Left ventricle myocardium superior (tissue), 1 donor: ENCODE measurements at regions not wholly inside any gene's neighbourhood (a gene's known extent, or its start where the extent isn't known, plus 50 kb on each side); places are given as distances from the start of the nearest gene placed in this dataset.
A peak's percentile ranks its signal among the peaks of the same experiment; 100 is the strongest.

Source experiments
- ATAC-seq: fragments of 200-7000 bp; cut with Tn5 transposase; one replicate; pipeline ENCODE4 v1.9.1; 2020; ENCODE audit warnings: mild to moderate bottlenecking, moderate library complexity
- DNase-seq: peaks from one replicate; pipeline ENCODE4 v3.0.0-alpha.2; 2020
- intact Hi-C: fragments of 100-400 bp; cut with micrococcal nuclease; formaldehyde crosslinking; loops from one replicate; pipeline ENCODE4 v1.11.0; 2022
- donor health status: DM: no; HTN: yes; CAD: no; lungs with severe emphysema.

DNA sequence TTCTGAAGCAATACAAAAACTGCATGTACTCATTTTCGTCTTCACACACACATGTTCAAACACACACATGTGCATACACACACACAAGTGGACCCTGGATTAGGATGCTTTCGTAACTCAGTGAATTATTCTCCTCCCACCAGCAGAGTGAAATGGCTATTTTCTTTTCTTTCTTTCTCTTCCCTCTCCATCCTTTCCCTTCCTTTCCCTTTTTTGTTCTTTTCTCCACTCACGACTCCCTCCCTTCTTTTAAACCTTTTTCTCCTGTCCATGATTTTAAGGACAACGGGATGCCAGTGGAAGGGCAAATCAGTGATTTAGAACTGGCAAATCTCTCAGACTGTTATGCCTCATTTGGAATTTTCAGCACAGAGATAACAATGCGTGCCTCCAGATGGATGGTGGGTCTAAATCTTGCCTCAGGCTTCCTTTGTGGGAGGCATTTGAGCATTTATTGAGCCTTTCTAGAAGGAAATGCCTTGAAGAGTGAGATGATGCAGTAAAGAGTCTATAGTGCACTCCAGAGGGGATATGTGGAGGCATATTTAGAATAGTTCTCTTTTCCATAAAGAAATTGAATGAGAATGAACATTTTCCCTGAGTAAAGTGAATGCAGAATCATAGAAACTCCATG is 130.4 kb upstream of the SLC7A14 start:
- DNase-seq (no peak), ATAC-seq (no peak)
- intact Hi-C loops, result no loop called here

DNA sequence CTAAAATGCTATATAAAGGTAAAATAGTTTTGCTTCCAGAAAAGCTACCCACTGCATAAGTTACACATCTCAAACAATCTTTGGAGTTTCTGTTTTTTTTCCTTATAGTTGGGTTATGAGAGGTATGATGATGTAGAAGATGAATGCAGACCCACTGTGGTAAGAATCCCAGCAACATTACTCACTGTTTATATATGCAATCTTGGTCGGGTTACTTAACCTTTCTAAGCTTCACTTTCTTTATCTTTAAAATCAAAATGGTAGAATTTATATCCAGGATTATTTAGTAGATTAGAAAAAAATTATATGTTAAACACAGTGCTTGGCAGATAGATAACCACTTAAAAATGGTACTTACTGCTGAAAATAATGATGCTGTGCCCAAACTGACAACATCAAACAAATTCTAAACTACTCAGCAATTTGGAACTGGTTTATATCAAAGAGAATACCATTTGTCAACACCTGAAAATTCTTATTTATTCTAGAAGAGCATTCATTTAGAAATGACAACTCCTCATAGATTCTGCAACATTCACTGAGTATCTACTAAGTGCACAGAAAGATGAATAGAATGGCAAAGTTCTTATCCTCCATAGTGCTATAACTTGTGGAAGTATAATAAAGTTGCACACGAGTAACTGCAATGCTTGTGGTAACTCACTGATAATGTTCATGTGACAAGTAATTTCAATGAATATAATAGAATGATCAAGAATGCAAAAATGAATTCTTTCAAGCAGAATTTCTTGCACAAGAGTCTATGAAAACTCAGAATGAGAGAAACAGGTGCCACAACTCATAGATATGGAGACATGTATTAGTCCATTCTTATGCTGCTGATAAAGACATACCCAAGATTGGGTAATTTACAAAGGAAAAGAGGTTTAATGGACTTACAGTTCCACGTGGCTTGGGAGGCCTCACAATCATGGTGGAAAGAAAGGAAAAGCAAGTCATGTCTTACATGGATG is 129.0 kb upstream of the SLC7A14 start:
- DNase-seq (no peak), ATAC-seq (no peak)
- intact Hi-C loops, result no loop called here

DNA sequence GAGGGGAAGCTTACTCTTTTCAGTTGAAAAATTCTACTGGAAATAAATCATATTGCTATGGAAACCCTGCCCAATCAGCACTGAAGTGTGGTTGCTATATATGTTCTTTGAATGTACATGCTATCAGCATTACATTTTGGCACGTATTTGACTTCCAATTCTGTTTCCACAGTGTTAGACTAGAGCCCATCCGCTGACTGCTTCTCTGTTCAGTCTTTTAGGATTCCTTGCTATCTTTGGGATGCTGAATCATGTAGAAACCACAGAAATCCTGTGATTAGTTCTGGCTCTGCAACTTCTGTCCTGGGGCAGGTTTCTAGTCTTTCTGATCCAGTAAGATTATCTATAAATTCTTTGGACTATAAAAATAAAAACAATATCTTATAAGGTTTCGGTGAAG is 128.2 kb upstream of the SLC7A14 start:
- DNase-seq, result no peak
- intact Hi-C loops, result no loop called here
- no peak for ATAC-seq

DNA sequence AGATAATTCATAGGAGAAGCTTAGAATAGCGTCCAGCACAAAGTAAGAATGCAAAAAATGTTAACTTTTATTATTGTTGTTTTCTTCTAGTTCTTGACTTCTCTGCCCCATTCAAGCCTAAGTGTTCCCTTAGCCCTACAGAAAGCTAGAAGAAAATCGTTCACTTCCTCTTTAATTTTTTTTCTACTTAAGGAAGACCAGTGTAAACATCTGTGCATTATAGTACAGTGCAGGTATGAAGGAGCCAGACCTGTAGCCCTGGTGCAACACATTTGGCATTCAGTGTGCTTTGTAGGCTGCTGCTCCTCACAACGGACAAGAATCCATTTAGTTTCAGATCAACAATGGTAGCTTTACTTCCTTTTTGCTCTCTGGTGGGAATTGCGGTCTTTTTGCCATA is 127.8 kb upstream of the SLC7A14 start:
- DNase-seq (no peak), ATAC-seq (no peak)
- intact Hi-C loops, result no loop called here

DNA sequence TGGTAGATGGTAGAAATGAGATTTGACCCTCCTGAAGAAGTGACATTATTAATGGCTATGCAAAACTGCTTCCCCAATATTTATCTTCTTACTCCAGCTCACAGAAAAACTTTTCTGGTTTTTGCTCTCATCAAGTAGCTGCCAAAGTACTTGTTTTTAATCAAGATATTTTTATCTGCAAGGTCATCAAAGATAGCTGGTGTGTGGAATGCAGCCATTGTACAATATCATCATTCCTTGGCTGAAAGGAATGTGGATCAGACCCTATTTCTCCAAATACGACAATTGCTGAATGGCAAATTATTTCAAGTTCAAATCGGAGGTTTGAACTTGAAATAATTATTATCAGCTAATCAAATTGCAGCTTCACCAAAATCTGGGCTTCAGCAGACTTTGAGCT is 126.9 kb upstream of the SLC7A14 start:
- ATAC-seq, result no peak

DNA sequence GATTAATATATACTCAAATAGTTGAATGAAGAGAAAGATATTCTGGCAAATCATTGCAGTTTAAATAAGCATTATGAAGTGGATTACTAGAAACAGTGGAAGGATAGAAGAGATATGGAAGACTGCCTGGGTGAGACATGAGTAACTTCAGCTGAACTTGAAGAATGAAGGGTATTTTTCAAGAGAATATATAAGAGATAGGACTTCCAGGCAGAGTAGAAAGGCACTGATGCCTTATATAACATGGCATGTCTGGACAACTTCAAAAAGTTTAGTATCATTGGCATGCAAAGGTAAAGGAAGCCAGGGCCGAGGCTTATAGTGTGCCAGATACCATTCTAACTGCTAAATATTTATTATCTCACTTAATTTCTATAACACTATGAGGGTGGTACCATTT is 126.5 kb upstream of the SLC7A14 start:
- ATAC-seq, result no peak
- intact Hi-C loops, result no loop called here
- DNase-seq, result no peak

More for the DNA sequence above, 126.9 kb upstream of the SLC7A14 start:
- intact Hi-C loops, result no loop called here
- no peak for DNase-seq

DNA sequence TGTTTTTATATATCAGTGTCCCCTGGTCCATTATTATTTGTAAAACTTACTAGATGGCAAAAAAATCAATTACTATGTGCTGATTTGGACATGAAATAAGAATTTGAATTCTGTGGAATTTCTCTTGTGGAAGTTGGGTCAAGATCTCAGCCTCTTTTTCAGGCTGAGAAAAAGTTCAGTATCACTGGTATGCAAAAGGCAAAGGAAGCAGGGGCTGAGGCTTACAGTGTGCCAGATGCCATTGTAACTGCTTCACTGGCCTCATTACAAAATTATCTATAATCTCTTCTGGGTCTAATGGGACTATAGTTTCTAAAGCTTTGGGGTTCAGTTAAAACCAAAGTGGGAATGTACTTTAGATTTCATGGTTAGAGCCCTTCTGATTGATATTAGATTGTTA is 125.9 kb upstream of the SLC7A14 start:
- DNase-seq (no peak), ATAC-seq (no peak)
- intact Hi-C loops, result no loop called here

DNA sequence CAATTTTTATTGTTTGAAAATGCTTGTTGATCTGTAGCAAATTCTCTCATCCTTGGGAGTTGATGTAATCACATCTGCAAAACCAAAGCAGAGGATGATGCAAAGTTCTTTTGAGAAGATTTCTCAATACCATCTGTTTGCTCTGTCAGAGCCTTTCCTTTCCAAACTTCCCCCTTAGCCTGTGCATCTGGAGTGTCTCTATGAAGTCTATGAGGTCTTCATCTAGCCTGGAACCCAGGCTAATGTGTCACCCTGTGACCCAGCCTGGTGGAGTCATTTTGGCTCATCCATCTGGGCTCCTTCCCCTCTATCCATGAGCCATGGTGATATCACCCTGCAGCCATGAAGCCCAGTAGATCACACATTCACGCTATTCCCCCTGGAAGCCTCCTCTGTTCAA is 123.2 kb upstream of the SLC7A14 start:
- intact Hi-C loops, result no loop called here
- ATAC-seq (peak; percentile 99), DNase-seq (no peak)

DNA sequence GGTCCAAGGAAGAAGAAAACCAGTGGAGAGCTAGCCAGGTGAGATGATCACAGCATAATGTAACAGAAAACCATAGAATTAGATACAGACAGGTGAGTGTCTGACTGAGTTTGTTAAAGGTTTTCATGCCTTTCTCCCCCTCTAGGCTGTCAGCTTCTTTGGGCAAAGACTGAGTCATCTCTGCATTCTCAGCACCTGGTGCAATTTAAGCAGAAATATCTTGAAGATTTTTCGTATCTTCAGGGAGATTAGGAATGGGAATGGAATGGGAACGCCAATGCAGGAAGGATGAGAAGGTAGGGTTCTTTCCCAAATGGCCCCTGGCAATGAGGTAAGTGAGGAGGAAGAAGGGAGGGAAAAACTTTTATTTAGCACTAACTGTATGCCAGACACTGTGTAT is 122.0 kb upstream of the SLC7A14 start:
- intact Hi-C loops, result no loop called here
- DNase-seq (no peak), ATAC-seq (no peak)

DNA sequence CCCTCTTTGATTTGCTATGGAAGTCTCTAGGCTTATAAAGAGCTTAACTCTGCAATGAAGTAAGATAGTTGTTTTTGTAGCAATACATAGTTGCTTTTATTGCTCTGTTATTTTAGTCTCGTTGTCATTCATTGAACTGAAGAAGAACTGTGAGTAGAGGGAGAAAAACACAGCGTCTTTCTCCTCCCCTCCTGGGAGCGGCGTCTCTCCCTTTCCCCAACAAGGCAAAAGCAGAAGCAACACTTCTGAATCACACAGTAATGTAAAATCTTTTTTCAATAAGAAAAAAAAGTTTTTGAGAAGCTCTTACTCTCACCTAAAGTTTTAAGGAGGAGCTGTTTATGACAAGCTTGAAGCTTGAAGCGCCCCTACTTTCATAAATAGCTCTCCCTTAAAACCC is 119.3 kb upstream of the SLC7A14 start:
- intact Hi-C loops, result no loop called here
- DNase-seq, result no peak
- ATAC-seq, result no peak

DNA sequence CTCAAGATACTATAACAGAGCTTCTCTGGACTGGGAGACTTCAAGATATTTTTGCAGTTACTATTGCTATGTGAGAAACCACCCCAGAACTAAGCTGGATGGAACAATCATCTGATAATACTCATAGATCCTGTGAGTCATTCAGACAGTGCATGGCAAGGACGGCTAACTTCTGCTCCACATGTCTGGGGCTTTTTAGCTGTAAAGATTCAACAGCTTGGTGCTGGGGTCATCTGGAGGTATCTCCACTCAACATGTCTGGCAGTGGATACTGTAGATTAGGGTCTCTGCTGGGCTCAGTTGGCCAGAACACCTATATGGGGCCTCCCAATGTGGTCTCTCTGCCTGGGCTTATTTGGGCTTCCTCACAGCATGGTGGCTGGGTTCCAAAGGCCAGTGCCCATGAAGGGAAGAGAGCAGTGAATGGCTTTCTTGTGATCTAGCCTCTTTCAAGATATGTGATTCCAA is 117.3 kb upstream of the SLC7A14 start:
- ATAC-seq, result no peak
- intact Hi-C loops, result no loop called here
- no peak for DNase-seq

DNA sequence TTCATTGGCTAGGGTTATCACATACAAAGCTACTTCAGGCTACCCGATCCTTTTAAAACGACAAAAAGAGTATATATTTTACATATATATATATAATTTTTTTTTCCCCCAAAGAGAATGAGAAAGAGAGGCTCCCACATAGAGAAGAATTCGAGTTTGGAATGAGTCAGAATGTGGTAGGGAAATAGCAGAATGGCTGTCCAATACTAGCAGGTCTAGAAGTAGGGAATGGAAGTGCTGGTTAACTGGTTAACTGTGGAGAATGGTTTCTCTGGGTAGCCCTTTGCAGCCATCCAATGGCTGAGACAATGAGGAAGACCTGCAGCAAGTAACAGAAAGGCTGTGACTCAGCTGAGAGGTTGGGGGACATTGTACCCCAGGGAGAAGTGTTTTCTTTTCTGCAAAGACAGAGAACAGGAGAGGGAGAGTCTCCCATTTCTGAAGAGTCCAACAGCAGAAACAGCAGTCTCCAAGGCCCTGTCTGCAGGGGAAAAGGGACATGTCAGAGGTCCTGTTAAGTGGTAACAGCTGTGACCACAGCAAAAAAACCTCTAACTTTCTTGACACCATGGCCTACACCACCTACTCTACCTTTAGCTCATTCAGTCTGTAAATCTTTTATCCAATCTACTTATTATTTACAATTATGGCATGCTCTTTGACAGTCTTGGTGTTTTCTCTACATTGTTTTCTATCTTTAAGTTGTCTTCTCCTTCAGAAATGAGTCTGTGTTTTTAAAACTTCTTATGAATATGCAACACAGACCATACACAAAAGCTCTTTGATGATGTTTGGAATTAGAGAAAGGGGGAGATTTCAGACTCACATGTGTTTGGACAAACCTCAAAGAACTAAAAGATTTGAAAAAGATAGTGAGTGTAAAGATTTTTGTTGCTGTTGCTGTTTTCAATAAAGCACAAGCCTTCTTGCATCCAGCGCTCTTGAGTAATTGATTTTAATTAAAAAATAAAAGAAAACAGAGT is 116.1 kb upstream of the SLC7A14 start:
- intact Hi-C loops, result no loop called here
- ATAC-seq, result no peak

DNA sequence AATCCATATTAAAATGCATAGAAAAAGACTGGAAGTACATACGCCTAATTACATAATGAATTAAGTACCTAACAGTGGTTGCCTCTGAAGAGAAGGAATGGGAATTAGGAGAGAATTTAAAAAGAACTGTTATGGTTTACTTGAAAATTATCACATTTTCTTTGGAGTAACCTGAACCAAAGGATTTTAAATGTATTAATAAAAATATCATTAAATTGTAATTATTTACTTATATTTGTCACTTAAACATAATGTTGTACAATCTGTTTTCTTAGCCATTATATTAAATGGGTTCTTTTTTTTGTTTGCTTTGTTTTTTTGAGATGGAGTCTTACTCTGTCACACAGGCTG is 114.2 kb upstream of the SLC7A14 start:
- ATAC-seq, result no peak
- intact Hi-C loops, result no loop called here

More for the DNA sequence above, 116.1 kb upstream of the SLC7A14 start:
- no peak for DNase-seq

DNA sequence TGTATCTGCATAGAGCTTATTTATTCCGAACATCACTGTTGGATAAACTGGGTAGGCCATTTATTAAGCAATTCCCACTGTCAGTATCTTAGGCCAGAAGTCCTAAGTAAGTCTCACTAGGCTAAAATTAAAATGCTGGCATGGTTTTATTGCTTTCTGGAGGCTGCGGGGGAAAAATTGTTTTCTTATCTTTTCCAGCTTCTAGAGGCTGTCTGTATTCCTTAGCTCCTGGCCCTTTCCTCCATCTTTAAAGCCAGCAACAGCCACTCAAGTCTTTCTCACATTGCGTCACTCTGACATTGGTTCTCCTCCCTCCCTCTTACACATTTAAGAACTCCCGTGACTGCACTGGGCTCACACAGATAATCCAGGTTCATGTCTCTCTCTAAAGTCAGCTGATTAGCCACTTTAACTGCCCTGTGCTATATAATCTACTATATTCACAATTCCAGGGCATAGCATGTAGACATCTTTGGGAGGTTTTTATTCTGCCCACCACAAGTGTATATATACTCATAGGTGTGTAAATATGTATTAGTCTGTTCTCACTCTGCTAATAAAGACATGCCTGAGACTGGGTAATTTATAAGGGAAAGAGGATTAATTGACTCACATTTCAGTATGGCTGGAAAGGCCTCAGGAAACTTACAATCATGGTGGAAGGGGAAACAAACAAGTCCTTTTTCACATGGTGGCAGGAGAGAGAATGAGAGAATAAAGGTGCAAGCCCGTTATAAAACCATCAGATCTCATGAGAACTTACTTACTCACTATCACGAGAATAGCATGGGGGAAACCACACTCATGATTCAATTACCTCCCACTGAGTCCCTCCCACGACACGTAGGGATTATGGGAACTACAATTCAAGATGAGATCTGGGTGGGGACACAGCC is 113.5 kb upstream of the SLC7A14 start:
- ATAC-seq, result peak; percentile 97
- DNase-seq, result no peak
- intact Hi-C loops, result loop anchor here (10.0 kb wide), 2 partner anchors 145 to 285 kb away; partner anchors contain the start of gene CLDN11

More for the DNA sequence above, 114.2 kb upstream of the SLC7A14 start:
- DNase-seq, result no peak

DNA sequence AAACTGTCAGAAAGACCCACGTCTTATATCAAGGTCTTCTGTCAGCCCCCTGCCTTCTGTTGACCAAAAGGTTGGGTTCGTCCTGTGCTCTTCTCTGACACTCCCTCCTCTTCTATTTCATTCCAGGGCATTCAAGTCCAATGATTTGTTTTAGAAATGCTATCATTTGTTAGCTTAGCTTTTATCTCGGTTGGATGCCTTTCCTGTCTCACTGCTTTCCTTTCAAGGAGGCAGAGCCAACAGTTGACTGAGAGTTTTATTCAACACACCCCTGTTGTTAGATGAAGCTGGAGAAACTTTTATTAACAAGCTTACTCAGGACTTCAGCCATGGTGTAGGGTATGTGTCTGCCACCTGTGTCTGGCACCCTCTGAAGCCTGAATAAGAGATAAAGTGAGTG is 112.0 kb upstream of the SLC7A14 start:
- peak; percentile 49 for ATAC-seq
- intact Hi-C loops, result loop anchor here (10.0 kb wide), 2 partner anchors 143 to 283 kb away; partner anchors contain the start of gene CLDN11

DNA sequence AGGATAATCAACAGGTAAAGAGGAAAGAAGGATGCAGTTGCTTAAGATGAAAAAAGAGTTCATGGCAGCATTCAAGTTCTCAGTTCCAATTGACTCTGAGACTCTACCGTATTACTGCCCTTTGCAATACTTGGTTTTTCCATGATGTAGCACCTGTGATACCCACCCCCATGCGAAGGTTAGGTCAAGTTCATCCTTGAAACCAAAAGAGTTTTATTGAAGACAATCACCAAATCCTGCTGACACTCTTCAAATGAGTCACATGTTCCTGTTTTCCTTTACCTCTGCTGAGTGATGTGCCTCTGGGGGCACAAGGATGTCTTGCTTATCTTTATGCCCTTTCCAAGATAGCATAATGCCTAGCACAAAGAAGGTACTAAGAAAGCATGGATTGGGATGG is 111.3 kb upstream of the SLC7A14 start:
- DNase-seq (no peak), ATAC-seq (no peak)
- intact Hi-C loops, result loop anchor here (10.0 kb wide), 2 partner anchors 142 to 282 kb away; partner anchors contain the start of gene CLDN11

More for the DNA sequence above, 112.0 kb upstream of the SLC7A14 start:
- no peak for DNase-seq

DNA sequence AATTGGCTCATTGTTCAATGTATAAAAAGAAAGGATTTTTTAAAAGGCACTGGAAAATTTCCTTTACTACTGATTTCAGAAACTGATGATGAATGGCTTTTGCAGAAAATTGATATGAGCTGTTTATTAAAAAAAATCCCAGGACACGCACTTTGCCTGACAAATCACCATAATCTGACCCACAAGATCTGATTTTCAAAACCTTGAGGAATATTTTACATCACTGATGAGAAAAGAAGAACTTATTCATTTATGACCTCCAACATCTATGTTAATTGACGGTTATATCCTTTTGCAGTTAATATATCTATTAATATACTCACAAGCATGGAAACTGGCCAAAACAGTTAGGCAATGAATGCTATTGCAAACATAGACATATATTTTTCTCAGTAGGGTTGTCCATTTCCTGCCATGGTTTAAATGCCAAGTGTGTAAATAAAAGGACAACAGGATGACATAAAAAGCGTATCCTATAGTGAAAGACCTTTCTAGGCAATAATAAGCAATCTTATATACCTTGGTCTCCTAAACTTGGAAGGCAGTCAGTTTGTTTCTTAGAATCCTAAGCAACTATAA is 109.7 kb upstream of the SLC7A14 start:
- intact Hi-C loops, result loop anchor here (10.0 kb wide), 2 partner anchors 141 to 281 kb away; partner anchors contain the start of gene CLDN11
- ATAC-seq (no peak), DNase-seq (no peak)

DNA sequence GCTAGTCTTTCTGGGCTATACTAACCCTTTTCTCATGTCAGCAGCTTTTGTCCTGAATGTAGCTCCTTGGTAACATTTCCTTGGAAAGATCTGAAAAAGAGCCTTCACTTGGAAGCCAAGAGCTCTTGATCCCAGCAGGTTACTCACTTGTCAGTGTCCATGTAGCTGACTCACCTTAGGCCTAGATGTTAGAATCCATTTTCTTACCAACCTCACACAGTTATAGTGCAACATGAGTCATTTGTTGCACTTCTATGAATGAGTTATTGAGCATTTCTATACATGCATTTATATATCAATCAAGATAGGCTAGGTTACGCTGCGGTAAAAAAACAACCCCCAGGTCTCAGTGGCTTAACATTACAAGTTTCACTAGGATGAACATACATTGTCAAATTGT is 106.8 kb upstream of the SLC7A14 start:
- no peak for ATAC-seq
- intact Hi-C loops, result loop anchor here (10.0 kb wide), 2 partner anchors 138 to 278 kb away; partner anchors contain the start of gene CLDN11
- DNase-seq, result no peak
